Loucy (cell line): ENCODE measurements at regions not wholly inside any gene's neighbourhood (a gene's known extent, or its start where the extent isn't known, plus 50 kb on each side); places are given as distances from the start of the nearest gene placed in this dataset.

Source experiments
- H2AFZ ChIP-seq: fragments of 200-600 bp; sonication (generic); 2 replicates; pipeline ENCODE4 v1.6.0; 2016; ENCODE audit warnings: antibody characterized with exemption, mild to moderate bottlenecking, low read length, moderate library complexity
- H3F3A ChIP-seq: fragments of 200-600 bp; 2 replicates; pipeline ENCODE4 v1.6.0; 2016; ENCODE audit warnings: antibody characterized with exemption, low read depth, mild to moderate bottlenecking
- H3K27me3 ChIP-seq: fragments of 200-600 bp; sonication (generic); 2 replicates; pipeline ENCODE4 v1.6.1; 2014; ENCODE audit warnings: low read length, mild to moderate bottlenecking; ENCODE audit not compliant: insufficient read depth, poor library complexity, severe bottlenecking
- H3K36me3 ChIP-seq: fragments of 200-600 bp; sonication (generic); 2 replicates; pipeline ENCODE4 v1.6.1; 2016; ENCODE audit warnings: low read length; ENCODE audit not compliant: insufficient read depth
- H3K4me1 ChIP-seq: fragments of 200-600 bp; sonication (generic); 2 replicates; pipeline ENCODE4 v1.5.1; 2014; ENCODE audit warnings: low read length, mild to moderate bottlenecking; ENCODE audit not compliant: insufficient read depth, poor library complexity, severe bottlenecking
- H3K4me2 ChIP-seq: fragments of 200-600 bp; sonication (generic); 2 replicates; pipeline ENCODE4 v1.6.0; 2014; ENCODE audit warnings: antibody characterized with exemption, low read length, low read depth, mild to moderate bottlenecking; ENCODE audit not compliant: poor library complexity, severe bottlenecking
- H3K4me3 ChIP-seq: fragments of 200-600 bp; sonication (generic); 2 replicates; pipeline ENCODE4 v1.5.1; 2014; ENCODE audit warnings: low read length, mild to moderate bottlenecking, mixed read lengths; ENCODE audit not compliant: poor library complexity, severe bottlenecking
- H3K79me2 ChIP-seq: fragments of 200-600 bp; sonication (generic); 2 replicates; pipeline ENCODE4 v1.6.1; 2014; ENCODE audit warnings: low read length; ENCODE audit not compliant: insufficient read depth
- H3K9ac ChIP-seq: fragments of 200-600 bp; sonication (generic); 2 replicates; pipeline ENCODE4 v1.6.0; 2014; ENCODE audit warnings: mild to moderate bottlenecking, low read depth, low read length, moderate library complexity; ENCODE audit not compliant: poor library complexity, severe bottlenecking
- H3K9me2 ChIP-seq: fragments of 200-600 bp; sonication (generic); replicated peaks from 2 replicates; pipeline ENCODE4 v1.6.1; 2016; ENCODE audit warnings: low read depth, low read length, mixed read lengths
- H3K9me3 ChIP-seq: fragments of 200-600 bp; sonication (generic); 2 replicates; pipeline ENCODE4 v1.6.1; 2014; ENCODE audit warnings: mild to moderate bottlenecking, antibody characterized with exemption, low read length, low read depth; ENCODE audit not compliant: insufficient read depth
- H4K20me1 ChIP-seq: fragments of 200-600 bp; sonication (generic); 2 replicates; pipeline ENCODE4 v1.6.0; 2014; ENCODE audit warnings: antibody characterized with exemption, low read length, mild to moderate bottlenecking; ENCODE audit not compliant: insufficient read depth, poor library complexity, severe bottlenecking
- CTCF ChIP-seq: fragments of 200-600 bp; sonication (generic); conservative IDR thresholded peaks from 2 replicates; pipeline ENCODE4 v1.5.1; 2014; ENCODE audit warnings: mild to moderate bottlenecking, antibody characterized with exemption, low read length
- EZH2phosphoT487 ChIP-seq: fragments of 200-600 bp; IDR thresholded peaks from 2 replicates; pipeline ENCODE4 v1.6.1; 2018; ENCODE audit warnings: antibody characterized with exemption, mild to moderate bottlenecking, moderate library complexity, borderline replicate concordance

- H3K4me1 ChIP-seq, result no peaks in the 10 kb centered on the region
- no peaks in the 10 kb centered on the region for H3K27me3 ChIP-seq
- no peak overlapping the region for H2AFZ ChIP-seq
- H3K9me3 ChIP-seq, result no peaks in the 10 kb centered on the region
- H3K4me3 ChIP-seq, result no peak overlapping the region
- no peaks in the 10 kb centered on the region for H3K9me2 ChIP-seq
- H3K79me2 ChIP-seq, result no peaks in the 10 kb centered on the region
- no peak overlapping the region for H3K9ac ChIP-seq
- TF ChIP-seq CTCF (no peak), EZH2phosphoT487 (no peak)
- H3K4me2 ChIP-seq, result no peak overlapping the region
- no peaks in the 10 kb centered on the region for H4K20me1 ChIP-seq
- no peaks in the 10 kb centered on the region for H3F3A ChIP-seq
- no peaks in the 10 kb centered on the region for H3K36me3 ChIP-seq
Measured at GRCh38 chr18:76142611-76143010, 352.4 kb downstream of the ZNF516 start.

GRCh38 chr18:76139844-76140243 lies 355.2 kb downstream of the ZNF516 start:
- Histone ChIP-seq H3F3A (no peaks in the 10 kb centered on the region), H4K20me1 (no peaks in the 10 kb centered on the region), H3K27me3 (no peaks in the 10 kb centered on the region), H3K9me2 (no peaks in the 10 kb centered on the region), H3K4me3 (no peak overlapping the region), H3K4me1 (peaks cover 1% of the 10 kb centered on the region), H3K79me2 (no peaks in the 10 kb centered on the region), H2AFZ (no peak overlapping the region), H3K9me3 (no peaks in the 10 kb centered on the region), H3K4me2 (no peak overlapping the region), H3K9ac (no peak overlapping the region), H3K36me3 (no peaks in the 10 kb centered on the region)
- TF ChIP-seq CTCF (no peak), EZH2phosphoT487 (no peak)

- Histone ChIP-seq H3K79me2 (no peaks in the 10 kb centered on the region), H3K9me3 (no peaks in the 10 kb centered on the region), H3K9ac (no peak overlapping the region), H3K4me1 (peaks cover 3% of the 10 kb centered on the region), H3K36me3 (no peaks in the 10 kb centered on the region), H4K20me1 (no peaks in the 10 kb centered on the region), H3K27me3 (no peaks in the 10 kb centered on the region), H2AFZ (no peak overlapping the region), H3K4me3 (no peak overlapping the region), H3K9me2 (no peaks in the 10 kb centered on the region), H3K4me2 (no peak overlapping the region), H3F3A (no peaks in the 10 kb centered on the region)
- TF ChIP-seq CTCF (no peak), EZH2phosphoT487 (no peak)
Measured at GRCh38 chr18:76137216-76137615, 357.8 kb downstream of the ZNF516 start.
